ENCODE measurements at regions not wholly inside any gene's neighbourhood (a gene's known extent, or its start where the extent isn't known, plus 50 kb on each side); places are given as distances from the start of the nearest gene placed in this dataset.
A peak's percentile ranks its signal among the peaks of the same experiment; 100 is the strongest.

- Histone ChIP-seq H3K4me1 (ENCODE audit: low read length) (no peaks in the 10 kb centered on the region), H3K9ac (ENCODE audit: low read length) (no peak overlapping the region), H4K20me1 (ENCODE audit: insufficient read depth, low read depth, low read length) (no peaks in the 10 kb centered on the region)
Measured at GRCh38 chr15:94079459-94079858, 151.9 kb upstream of the MCTP2 start.

DNA sequence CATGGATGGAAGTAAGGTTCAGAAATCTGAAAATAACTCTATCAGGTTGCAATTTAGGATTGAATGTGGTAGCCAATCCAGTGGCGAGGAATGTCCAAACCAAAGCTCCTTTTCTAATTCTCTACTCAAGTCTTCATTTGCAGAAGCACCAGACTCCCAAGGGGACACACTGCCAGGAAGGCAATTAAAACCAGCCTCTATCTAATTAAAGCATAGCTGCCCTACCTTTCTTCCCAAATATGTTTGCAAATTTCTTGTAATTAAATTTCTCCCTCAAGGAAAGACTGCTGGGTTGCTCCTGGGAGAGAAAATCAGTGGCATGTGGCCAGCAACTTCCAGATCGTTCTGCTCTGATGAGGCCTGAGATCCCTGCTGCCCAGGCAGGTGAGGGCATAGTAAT, 153.4 kb upstream of the MCTP2 start:
- Histone ChIP-seq H3K27me3 (ENCODE audit: low read length) (no peaks in the 10 kb centered on the region), H3K9me2 (replicated peaks; ENCODE audit: insufficient read depth, low read length) (no peaks in the 10 kb centered on the region), H4K20me1 (ENCODE audit: insufficient read depth, low read depth, low read length) (no peaks in the 10 kb centered on the region), H2AFZ (ENCODE audit: low read length) (no peak overlapping the region), H3K79me2 (ENCODE audit: low read length) (no peaks in the 10 kb centered on the region), H3K36me3 (ENCODE audit: insufficient read depth, low read length) (no peaks in the 10 kb centered on the region), H3K27ac (ENCODE audit: low read length) (no peak overlapping the region), H3K9me3 (ENCODE audit: low read length) (no peaks in the 10 kb centered on the region), H3K9ac (ENCODE audit: low read length) (no peak overlapping the region), H3K4me1 (ENCODE audit: low read length) (no peaks in the 10 kb centered on the region), H3K4me3 (ENCODE audit: low read length) (no peak overlapping the region), H3K4me2 (ENCODE audit: low read depth, low read length, poor library complexity, severe bottlenecking) (no peak overlapping the region)
- no peak for DNase-seq

More at GRCh38 chr15:94079459-94079858, 151.9 kb upstream of the MCTP2 start:
- no peak overlapping the region for H3K4me2 ChIP-seq (ENCODE audit: low read depth, low read length, poor library complexity, severe bottlenecking)
- H3K27ac ChIP-seq (ENCODE audit: low read length) = no peak overlapping the region
- no peak for DNase-seq
- H3K4me3 ChIP-seq (ENCODE audit: low read length) = no peak overlapping the region
- no peaks in the 10 kb centered on the region for H3K36me3 ChIP-seq (ENCODE audit: insufficient read depth, low read length)
- no peaks in the 10 kb centered on the region for H3K27me3 ChIP-seq (ENCODE audit: low read length)
- no peaks in the 10 kb centered on the region for H3K9me3 ChIP-seq (ENCODE audit: low read length)
- H2AFZ ChIP-seq (ENCODE audit: low read length) = no peak overlapping the region
- H3K9me2 ChIP-seq (replicated peaks; ENCODE audit: insufficient read depth, low read length) = no peaks in the 10 kb centered on the region
- H3K79me2 ChIP-seq (ENCODE audit: low read length) = no peaks in the 10 kb centered on the region

DNA sequence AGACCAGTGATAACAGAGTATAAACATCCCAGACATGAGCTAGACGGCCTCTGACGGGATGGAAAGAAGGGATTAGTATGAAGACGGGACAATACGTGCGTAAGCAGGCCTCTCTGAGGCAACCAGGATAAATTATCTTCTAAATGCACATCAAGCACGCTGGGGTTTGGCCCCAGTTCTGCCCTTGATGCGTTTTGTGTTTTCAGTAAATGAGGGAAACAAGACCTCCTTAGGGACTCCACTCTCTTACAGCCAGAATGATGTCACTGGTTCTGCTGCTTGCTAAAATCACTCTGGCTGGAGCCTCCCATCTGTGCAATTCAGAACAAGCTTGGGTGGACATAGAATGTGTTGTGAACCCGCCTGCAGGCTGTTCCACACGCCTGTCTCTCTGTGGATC, 156.0 kb upstream of the MCTP2 start:
- H3K4me1 ChIP-seq (ENCODE audit: low read length) = no peaks in the 10 kb centered on the region
- no peaks in the 10 kb centered on the region for H3K9me3 ChIP-seq (ENCODE audit: low read length)
- H3K9ac ChIP-seq (ENCODE audit: low read length) = no peak overlapping the region
- no peaks in the 10 kb centered on the region for H4K20me1 ChIP-seq (ENCODE audit: insufficient read depth, low read depth, low read length)
- H3K4me3 ChIP-seq (ENCODE audit: low read length) = no peak overlapping the region
- no peak for DNase-seq
- H3K79me2 ChIP-seq (ENCODE audit: low read length) = no peaks in the 10 kb centered on the region
- no peak overlapping the region for H3K27ac ChIP-seq (ENCODE audit: low read length)
- no peak overlapping the region for H2AFZ ChIP-seq (ENCODE audit: low read length)
- H3K9me2 ChIP-seq (replicated peaks; ENCODE audit: insufficient read depth, low read length) = no peaks in the 10 kb centered on the region
- H3K36me3 ChIP-seq (ENCODE audit: insufficient read depth, low read length) = no peaks in the 10 kb centered on the region
- no peaks in the 10 kb centered on the region for H3K27me3 ChIP-seq (ENCODE audit: low read length)
- no peak overlapping the region for H3K4me2 ChIP-seq (ENCODE audit: low read depth, low read length, poor library complexity, severe bottlenecking)

- H3K9ac ChIP-seq (ENCODE audit: low read length) = no peak overlapping the region
- DNase-seq = peak; percentile 54
- no peaks in the 10 kb centered on the region for H4K20me1 ChIP-seq (ENCODE audit: insufficient read depth, low read depth, low read length)
- no peak overlapping the region for H3K4me2 ChIP-seq (ENCODE audit: low read depth, low read length, poor library complexity, severe bottlenecking)
- H3K27ac ChIP-seq (ENCODE audit: low read length) = no peak overlapping the region
- no peaks in the 10 kb centered on the region for H3K9me3 ChIP-seq (ENCODE audit: low read length)
- H3K36me3 ChIP-seq (ENCODE audit: insufficient read depth, low read length) = no peaks in the 10 kb centered on the region; the same call in 1 of the 2 replicates
- H3K9me2 ChIP-seq (replicated peaks; ENCODE audit: insufficient read depth, low read length) = no peaks in the 10 kb centered on the region
- no peaks in the 10 kb centered on the region for H3K79me2 ChIP-seq (ENCODE audit: low read length)
- H3K4me3 ChIP-seq (ENCODE audit: low read length) = no peak overlapping the region
- no peak overlapping the region for H2AFZ ChIP-seq (ENCODE audit: low read length)
- H3K4me1 ChIP-seq (ENCODE audit: low read length) = no peaks in the 10 kb centered on the region
- no peaks in the 10 kb centered on the region for H3K27me3 ChIP-seq (ENCODE audit: low read length)
Measured at GRCh38 chr15:94070356-94071295, 160.7 kb upstream of the MCTP2 start.

- Histone ChIP-seq H3K4me1 (ENCODE audit: low read length) (no peaks in the 10 kb centered on the region), H3K27me3 (ENCODE audit: low read length) (no peaks in the 10 kb centered on the region), H3K4me3 (ENCODE audit: low read length) (no peak overlapping the region), H3K9ac (ENCODE audit: low read length) (no peak overlapping the region), H3K79me2 (ENCODE audit: low read length) (no peaks in the 10 kb centered on the region), H3K4me2 (ENCODE audit: low read depth, low read length, poor library complexity, severe bottlenecking) (no peak overlapping the region), H4K20me1 (ENCODE audit: insufficient read depth, low read depth, low read length) (no peaks in the 10 kb centered on the region), H3K27ac (ENCODE audit: low read length) (no peak overlapping the region), H2AFZ (ENCODE audit: low read length) (no peak overlapping the region), H3K9me2 (replicated peaks; ENCODE audit: insufficient read depth, low read length) (no peaks in the 10 kb centered on the region), H3K36me3 (ENCODE audit: insufficient read depth, low read length) (no peaks in the 10 kb centered on the region; the same call in 1 of the 2 replicates), H3K9me3 (ENCODE audit: low read length) (no peaks in the 10 kb centered on the region)
- DNase-seq = no peak
Measured at GRCh38 chr15:94069844-94070243, 161.5 kb upstream of the MCTP2 start.

DNA sequence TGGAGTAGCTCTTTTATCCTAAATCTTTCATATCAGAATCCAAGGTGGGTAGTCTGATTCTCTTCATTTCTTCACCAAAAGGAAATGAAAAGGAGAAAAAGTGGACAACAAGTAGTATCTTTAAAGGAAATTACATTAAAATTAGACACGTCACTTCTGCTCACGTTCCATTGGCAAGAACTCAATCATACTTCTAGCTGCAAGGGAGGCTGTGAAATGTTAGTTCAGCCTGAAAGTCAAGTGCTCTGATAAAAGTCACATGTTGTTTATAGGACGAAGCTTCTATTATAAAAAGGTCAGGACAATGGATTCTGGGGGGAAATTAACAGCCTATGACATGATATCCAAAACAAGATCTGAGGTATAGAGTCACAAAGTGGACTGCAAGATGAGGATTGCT, 164.6 kb upstream of the MCTP2 start:
- H3K4me2 ChIP-seq (ENCODE audit: low read depth, low read length, poor library complexity, severe bottlenecking) = no peak overlapping the region
- H3K36me3 ChIP-seq (ENCODE audit: insufficient read depth, low read length) = no peaks in the 10 kb centered on the region; the same call in 1 of the 2 replicates
- H2AFZ ChIP-seq (ENCODE audit: low read length) = no peak overlapping the region
- no peaks in the 10 kb centered on the region for H3K27me3 ChIP-seq (ENCODE audit: low read length)
- no peak overlapping the region for H3K27ac ChIP-seq (ENCODE audit: low read length)
- H3K4me1 ChIP-seq (ENCODE audit: low read length) = no peaks in the 10 kb centered on the region
- H3K9ac ChIP-seq (ENCODE audit: low read length) = no peak overlapping the region
- H3K9me3 ChIP-seq (ENCODE audit: low read length) = no peaks in the 10 kb centered on the region
- no peak overlapping the region for H3K4me3 ChIP-seq (ENCODE audit: low read length)
- H3K79me2 ChIP-seq (ENCODE audit: low read length) = no peaks in the 10 kb centered on the region
- H4K20me1 ChIP-seq (ENCODE audit: insufficient read depth, low read depth, low read length) = no peaks in the 10 kb centered on the region
- no peak for DNase-seq
- no peaks in the 10 kb centered on the region for H3K9me2 ChIP-seq (replicated peaks; ENCODE audit: insufficient read depth, low read length)

GRCh38 chr15:94066046-94066445, 165.3 kb upstream of the MCTP2 start:
- H3K9me2 ChIP-seq (replicated peaks; ENCODE audit: insufficient read depth, low read length) = no peaks in the 10 kb centered on the region
- H4K20me1 ChIP-seq (ENCODE audit: insufficient read depth, low read depth, low read length) = no peaks in the 10 kb centered on the region
- no peaks in the 10 kb centered on the region; the same call in 1 of the 2 replicates for H3K36me3 ChIP-seq (ENCODE audit: insufficient read depth, low read length)
- no peaks in the 10 kb centered on the region for H3K27me3 ChIP-seq (ENCODE audit: low read length)
- no peak overlapping the region for H2AFZ ChIP-seq (ENCODE audit: low read length)
- DNase-seq = no peak
- H3K9ac ChIP-seq (ENCODE audit: low read length) = no peak overlapping the region
- no peak overlapping the region for H3K27ac ChIP-seq (ENCODE audit: low read length)
- no peak overlapping the region for H3K4me3 ChIP-seq (ENCODE audit: low read length)
- H3K9me3 ChIP-seq (ENCODE audit: low read length) = no peaks in the 10 kb centered on the region
- H3K4me1 ChIP-seq (ENCODE audit: low read length) = no peaks in the 10 kb centered on the region
- no peak overlapping the region for H3K4me2 ChIP-seq (ENCODE audit: low read depth, low read length, poor library complexity, severe bottlenecking)
- H3K79me2 ChIP-seq (ENCODE audit: low read length) = no peaks in the 10 kb centered on the region

- no peaks in the 10 kb centered on the region for H3K9me2 ChIP-seq (replicated peaks; ENCODE audit: insufficient read depth, low read length)
- no peaks in the 10 kb centered on the region; the same call in 1 of the 2 replicates for H3K36me3 ChIP-seq (ENCODE audit: insufficient read depth, low read length)
Measured at GRCh38 chr15:94064676-94065313, 166.6 kb upstream of the MCTP2 start.

More at GRCh38 chr15:94064676-94065313, 166.6 kb upstream of the MCTP2 start:
- Histone ChIP-seq H3K4me1 (ENCODE audit: low read length) (no peaks in the 10 kb centered on the region), H3K27me3 (ENCODE audit: low read length) (no peaks in the 10 kb centered on the region), H3K9me3 (ENCODE audit: low read length) (no peaks in the 10 kb centered on the region), H3K79me2 (ENCODE audit: low read length) (no peaks in the 10 kb centered on the region), H3K4me3 (ENCODE audit: low read length) (no peak overlapping the region), H3K9ac (ENCODE audit: low read length) (no peak overlapping the region), H4K20me1 (ENCODE audit: insufficient read depth, low read depth, low read length) (no peaks in the 10 kb centered on the region), H3K4me2 (ENCODE audit: low read depth, low read length, poor library complexity, severe bottlenecking) (no peak overlapping the region), H3K27ac (ENCODE audit: low read length) (no peak overlapping the region), H2AFZ (ENCODE audit: low read length) (no peak overlapping the region)
- no peak for DNase-seq

Data from Karpas-422 (cell line).